ENCODE measurements at regions not wholly inside any gene's neighbourhood (a gene's known extent, or its start where the extent isn't known, plus 50 kb on each side); places are given as distances from the start of the nearest gene placed in this dataset.

- Histone ChIP-seq H3K9me3 (ENCODE audit: control insufficient read depth, insufficient read depth, low read depth, low read length) (no peaks in the 10 kb centered on the region), H3K36me3 (ENCODE audit: control insufficient read depth, insufficient read depth, low read length) (no peaks in the 10 kb centered on the region), H3K4me3 (ENCODE audit: low read depth in 2 of 2, low read length in 2 of 2) (no peak overlapping the region), H3K27ac (ENCODE audit: low read length) (peak overlapping the region; percentile 36; the same call in 1 of the 2 replicates), H3K27me3 (ENCODE audit: control insufficient read depth, insufficient read depth, low read length) (no peaks in the 10 kb centered on the region), H3K4me1 (ENCODE audit: control insufficient read depth, insufficient read depth, low read length) (peaks cover 8% of the 10 kb centered on the region; the same call in 1 of the 2 replicates)
- ChIA-PET CTCF (no interaction called here), POLR2A (interaction anchor here (0.6 kb wide), 1 partner anchor 17 kb away, joined by 3 read pairs; no protein-coding TSS in a partner anchor)
- intact Hi-C loops (cut with micrococcal nuclease; ENCODE audit: unreplicated experiment) (no loop called here), in situ Hi-C loops (cut with HindIII; ENCODE audit: low pct_unique_long_range_greater_than_20kb, low sequenced_read_pairs) (no loop called here)
- ATAC-seq (no peak), DNase-seq (ENCODE audit: low read depth, low spot score) (no peak)
- no TSS peak for BruUV-seq (replicated peaks)
- TF ChIP-seq SIN3A (IDR thresholded peaks at IDR 0.05; ENCODE audit: borderline replicate concordance, insufficient read depth, low read depth, low read length): no peak
- no peak for TF ChIP-seq POLR2AphosphoS5 (IDR thresholded peaks at IDR 0.05; ENCODE audit: low read depth, low read length)
- TF ChIP-seq, protein P1, sequence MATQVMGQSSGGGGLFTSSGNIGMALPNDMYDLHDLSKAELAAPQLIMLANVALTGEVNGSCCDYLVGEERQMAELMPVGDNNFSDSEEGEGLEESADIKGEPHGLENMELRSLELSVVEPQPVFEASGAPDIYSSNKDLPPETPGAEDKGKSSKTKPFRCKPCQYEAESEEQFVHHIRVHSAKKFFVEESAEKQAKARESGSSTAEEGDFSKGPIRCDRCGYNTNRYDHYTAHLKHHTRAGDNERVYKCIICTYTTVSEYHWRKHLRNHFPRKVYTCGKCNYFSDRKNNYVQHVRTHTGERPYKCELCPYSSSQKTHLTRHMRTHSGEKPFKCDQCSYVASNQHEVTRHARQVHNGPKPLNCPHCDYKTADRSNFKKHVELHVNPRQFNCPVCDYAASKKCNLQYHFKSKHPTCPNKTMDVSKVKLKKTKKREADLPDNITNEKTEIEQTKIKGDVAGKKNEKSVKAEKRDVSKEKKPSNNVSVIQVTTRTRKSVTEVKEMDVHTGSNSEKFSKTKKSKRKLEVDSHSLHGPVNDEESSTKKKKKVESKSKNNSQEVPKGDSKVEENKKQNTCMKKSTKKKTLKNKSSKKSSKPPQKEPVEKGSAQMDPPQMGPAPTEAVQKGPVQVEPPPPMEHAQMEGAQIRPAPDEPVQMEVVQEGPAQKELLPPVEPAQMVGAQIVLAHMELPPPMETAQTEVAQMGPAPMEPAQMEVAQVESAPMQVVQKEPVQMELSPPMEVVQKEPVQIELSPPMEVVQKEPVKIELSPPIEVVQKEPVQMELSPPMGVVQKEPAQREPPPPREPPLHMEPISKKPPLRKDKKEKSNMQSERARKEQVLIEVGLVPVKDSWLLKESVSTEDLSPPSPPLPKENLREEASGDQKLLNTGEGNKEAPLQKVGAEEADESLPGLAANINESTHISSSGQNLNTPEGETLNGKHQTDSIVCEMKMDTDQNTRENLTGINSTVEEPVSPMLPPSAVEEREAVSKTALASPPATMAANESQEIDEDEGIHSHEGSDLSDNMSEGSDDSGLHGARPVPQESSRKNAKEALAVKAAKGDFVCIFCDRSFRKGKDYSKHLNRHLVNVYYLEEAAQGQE (IDR thresholded peaks at IDR 0.05; ENCODE audit: insufficient read depth in 1 of 2, low read depth in 2 of 2, low read length in 1 of 2): no peak
- TF ChIP-seq, protein P2, sequence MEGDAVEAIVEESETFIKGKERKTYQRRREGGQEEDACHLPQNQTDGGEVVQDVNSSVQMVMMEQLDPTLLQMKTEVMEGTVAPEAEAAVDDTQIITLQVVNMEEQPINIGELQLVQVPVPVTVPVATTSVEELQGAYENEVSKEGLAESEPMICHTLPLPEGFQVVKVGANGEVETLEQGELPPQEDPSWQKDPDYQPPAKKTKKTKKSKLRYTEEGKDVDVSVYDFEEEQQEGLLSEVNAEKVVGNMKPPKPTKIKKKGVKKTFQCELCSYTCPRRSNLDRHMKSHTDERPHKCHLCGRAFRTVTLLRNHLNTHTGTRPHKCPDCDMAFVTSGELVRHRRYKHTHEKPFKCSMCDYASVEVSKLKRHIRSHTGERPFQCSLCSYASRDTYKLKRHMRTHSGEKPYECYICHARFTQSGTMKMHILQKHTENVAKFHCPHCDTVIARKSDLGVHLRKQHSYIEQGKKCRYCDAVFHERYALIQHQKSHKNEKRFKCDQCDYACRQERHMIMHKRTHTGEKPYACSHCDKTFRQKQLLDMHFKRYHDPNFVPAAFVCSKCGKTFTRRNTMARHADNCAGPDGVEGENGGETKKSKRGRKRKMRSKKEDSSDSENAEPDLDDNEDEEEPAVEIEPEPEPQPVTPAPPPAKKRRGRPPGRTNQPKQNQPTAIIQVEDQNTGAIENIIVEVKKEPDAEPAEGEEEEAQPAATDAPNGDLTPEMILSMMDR (IDR thresholded peaks at IDR 0.05): no peak
- TF ChIP-seq TCF7L2 (IDR thresholded peaks at IDR 0.05; ENCODE audit: low read depth, low read length): no peak
Observed at GRCh38 chr6:21777846-21778245, 184.3 kb downstream of the SOX4 start.

DNA sequence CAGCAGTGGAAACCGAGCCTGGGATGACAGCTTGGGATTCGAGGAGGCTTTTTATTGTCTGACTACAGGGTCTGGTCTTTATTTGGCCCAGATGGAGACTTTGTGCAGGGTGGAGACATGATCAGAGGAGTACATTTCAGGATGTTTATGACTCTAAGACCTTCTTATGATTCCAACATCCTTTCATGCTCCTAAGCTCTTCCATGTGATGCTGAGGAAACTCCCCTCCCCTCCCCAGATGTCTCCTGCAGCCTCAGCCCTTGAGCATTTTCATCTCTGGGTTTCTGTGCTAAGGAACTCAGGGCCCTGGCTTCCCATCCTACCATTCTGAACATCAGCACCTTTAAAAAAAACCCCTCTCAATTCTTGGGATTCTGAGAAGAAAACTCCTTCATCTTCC, 186.6 kb downstream of the SOX4 start:
- Histone ChIP-seq H3K9me3 (ENCODE audit: control insufficient read depth, insufficient read depth, low read depth, low read length) (no peaks in the 10 kb centered on the region), H3K4me1 (ENCODE audit: control insufficient read depth, insufficient read depth, low read length) (peaks cover 2% of the 10 kb centered on the region; the same call in 1 of the 2 replicates), H3K27ac (ENCODE audit: low read length) (peak overlapping the region; percentile 56; the same call in 1 of the 2 replicates), H3K27me3 (ENCODE audit: control insufficient read depth, insufficient read depth, low read length) (no peaks in the 10 kb centered on the region), H3K36me3 (ENCODE audit: control insufficient read depth, insufficient read depth, low read length) (no peaks in the 10 kb centered on the region), H3K4me3 (ENCODE audit: low read depth in 2 of 2, low read length in 2 of 2) (no peak overlapping the region)
- no peak for TF ChIP-seq SIN3A (IDR thresholded peaks at IDR 0.05; ENCODE audit: borderline replicate concordance, insufficient read depth, low read depth, low read length)
- no peak for TF ChIP-seq TCF7L2 (IDR thresholded peaks at IDR 0.05; ENCODE audit: low read depth, low read length)
- no peak for TF ChIP-seq POLR2AphosphoS5 (IDR thresholded peaks at IDR 0.05; ENCODE audit: low read depth, low read length)
- TF ChIP-seq, protein P2 (IDR thresholded peaks at IDR 0.05): no peak
- TF ChIP-seq, protein P1 (IDR thresholded peaks at IDR 0.05; ENCODE audit: insufficient read depth in 1 of 2, low read depth in 2 of 2, low read length in 1 of 2): no peak
- no TSS peak for BruUV-seq (replicated peaks)
- intact Hi-C loops (cut with micrococcal nuclease; ENCODE audit: unreplicated experiment): no loop called here
- CTCF ChIA-PET: no interaction called here
- no peak for DNase-seq (ENCODE audit: low read depth, low spot score)
- ATAC-seq: no peak
- in situ Hi-C loops (cut with HindIII; ENCODE audit: low pct_unique_long_range_greater_than_20kb, low sequenced_read_pairs): no loop called here
- POLR2A ChIA-PET: no interaction called here
